D721Med (cell line): ENCODE measurements at regions not wholly inside any gene's neighbourhood (a gene's known extent, or its start where the extent isn't known, plus 50 kb on each side); places are given as distances from the start of the nearest gene placed in this dataset.

Experiments used
- DNase-seq: peaks from one replicate; pipeline ENCODE4 v3.0.0; 2011; ENCODE audit warnings: low spot score; ENCODE audit not compliant: insufficient read length
- FAIRE-seq: peaks from 2 replicates; lab custom pipeline; 2011; peaks lifted over from hg19 to GRCh38; lab: Jason Lieb, UNC
- CTCF ChIP-seq: IDR thresholded peaks from 2 replicates; pipeline ENCODE4 v1.5.1; 2012; ENCODE audit warnings: mild to moderate bottlenecking, control low read depth; ENCODE audit not compliant: insufficient read depth; ENCODE audit errors: missing control alignments

GRCh38 chr3:148532774-148533173, 164.9 kb upstream of the AGTR1 start:
- FAIRE-seq = no peak
- no peak for TF ChIP-seq CTCF

GRCh38 chr3:148534089-148534988, 163.4 kb upstream of the AGTR1 start:
- FAIRE-seq = no peak
- no peak for DNase-seq
- no peak for TF ChIP-seq CTCF

More at GRCh38 chr3:148532774-148533173, 164.9 kb upstream of the AGTR1 start:
- DNase-seq = no peak

GRCh38 chr3:148535001-148535400, 162.7 kb upstream of the AGTR1 start:
- FAIRE-seq (no peak), DNase-seq (no peak)
- no peak for TF ChIP-seq CTCF

GRCh38 chr3:148540266-148540665, 157.4 kb upstream of the AGTR1 start:
- TF ChIP-seq CTCF = no peak
- no peak for FAIRE-seq

GRCh38 chr3:148540851-148541250, 156.9 kb upstream of the AGTR1 start:
- DNase-seq (no peak), FAIRE-seq (no peak)
- no peak for TF ChIP-seq CTCF

More at GRCh38 chr3:148540266-148540665, 157.4 kb upstream of the AGTR1 start:
- no peak for DNase-seq

- no peak for FAIRE-seq
- TF ChIP-seq CTCF = no peak
- no peak for DNase-seq
Measured at GRCh38 chr3:148546959-148547358, 150.7 kb upstream of the AGTR1 start.

GRCh38 chr3:148551767-148552260, 145.9 kb upstream of the AGTR1 start:
- TF ChIP-seq CTCF = no peak
- FAIRE-seq (no peak), DNase-seq (no peak)
